Karpas-422 (cell line): ENCODE measurements at regions not wholly inside any gene's neighbourhood (a gene's known extent, or its start where the extent isn't known, plus 50 kb on each side); places are given as distances from the start of the nearest gene placed in this dataset.
"Not testable (repeated sequence)": the region's sequence is repeated elsewhere in the genome, so short reads cannot be mapped to it uniquely, and the experiment has no call there.

Experiments
- DNase-seq: peaks from one replicate; pipeline ENCODE4 v3.0.0-alpha.2; 2015
- H2AFZ ChIP-seq: fragments of 200-600 bp; sonication (generic); 2 replicates; pipeline ENCODE4 v1.6.1; 2014; ENCODE audit warnings: antibody characterized with exemption, low read length, mixed read lengths
- H3K27ac ChIP-seq: fragments of 200-600 bp; sonication (generic); 2 replicates; pipeline ENCODE4 v1.5.1; 2014; ENCODE audit warnings: mild to moderate bottlenecking, low read length, moderate library complexity
- H3K27me3 ChIP-seq: fragments of 200-600 bp; sonication (generic); 2 replicates; pipeline ENCODE4 v1.6.1; 2014; ENCODE audit warnings: low read length, mixed read lengths
- H3K36me3 ChIP-seq: fragments of 200-600 bp; sonication (generic); 2 replicates; pipeline ENCODE4 v1.6.1; 2014; ENCODE audit warnings: low read length, mixed read lengths; ENCODE audit not compliant: insufficient read depth
- H3K4me1 ChIP-seq: fragments of 200-600 bp; sonication (generic); 2 replicates; pipeline ENCODE4 v1.6.1; 2014; ENCODE audit warnings: mild to moderate bottlenecking, low read length, mixed read lengths
- H3K4me2 ChIP-seq: fragments of 200-600 bp; sonication (generic); 2 replicates; pipeline ENCODE4 v1.6.1; 2014; ENCODE audit warnings: low read length, low read depth, mild to moderate bottlenecking; ENCODE audit not compliant: poor library complexity, severe bottlenecking
- H3K4me3 ChIP-seq: fragments of 200-600 bp; sonication (generic); 2 replicates; pipeline ENCODE4 v1.5.1; 2014; ENCODE audit warnings: mild to moderate bottlenecking, antibody characterized with exemption, low read length, mixed read lengths
- H3K79me2 ChIP-seq: fragments of 200-600 bp; sonication (generic); 2 replicates; pipeline ENCODE4 v1.6.1; 2014; ENCODE audit warnings: mild to moderate bottlenecking, low read length, mixed read lengths
- H3K9ac ChIP-seq: fragments of 200-600 bp; sonication (generic); 2 replicates; pipeline ENCODE4 v1.6.0; 2014; ENCODE audit warnings: low read length
- H3K9me2 ChIP-seq: fragments of 200-600 bp; sonication (generic), shearing (Covaris generic); replicated peaks from 2 replicates; pipeline ENCODE4 v1.6.0; 2014; ENCODE audit warnings: mild to moderate bottlenecking, low read length, moderate library complexity; ENCODE audit not compliant: insufficient read depth
- H3K9me3 ChIP-seq: fragments of 300-700, 200-600 bp; sonication (generic); 2 replicates; pipeline ENCODE4 v1.6.1; 2014; ENCODE audit warnings: low read length, mixed read lengths
- H4K20me1 ChIP-seq: fragments of 200-600 bp; sonication (generic); 2 replicates; pipeline ENCODE4 v1.6.1; 2014; ENCODE audit warnings: mild to moderate bottlenecking, antibody characterized with exemption, low read length, low read depth; ENCODE audit not compliant: insufficient read depth

DNA sequence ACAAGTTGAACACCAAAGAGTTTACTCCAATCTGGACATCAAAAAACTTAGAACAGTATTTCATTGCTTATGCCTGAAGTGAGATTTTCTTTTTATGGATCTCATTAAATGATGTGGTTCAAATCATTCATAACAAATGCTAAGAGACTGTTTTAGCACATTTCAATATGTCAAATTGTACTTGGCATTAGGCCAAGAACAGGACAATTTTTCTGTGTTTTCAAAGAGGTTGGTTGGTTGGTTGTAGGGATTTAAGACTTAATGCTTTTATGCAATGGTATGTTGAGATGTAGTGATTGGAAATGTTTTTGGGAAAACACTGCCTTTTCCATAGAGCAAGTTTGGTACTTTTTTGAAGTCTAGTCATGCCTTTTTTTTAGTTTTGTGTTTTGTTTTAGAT is 510.4 kb downstream of the ZNF674 start:
- no peaks in the 10 kb centered on the region for H3K79me2 ChIP-seq
- H3K9me2 ChIP-seq: no peaks in the 10 kb centered on the region
- no peak overlapping the region for H3K4me2 ChIP-seq
- no peak for DNase-seq
- H3K27ac ChIP-seq: no peak overlapping the region
- no peaks in the 10 kb centered on the region for H3K36me3 ChIP-seq
- no peak overlapping the region for H2AFZ ChIP-seq
- H3K9ac ChIP-seq: no peak overlapping the region
- peaks cover 5% of the 10 kb centered on the region; the same call in 1 of the 2 replicates for H3K9me3 ChIP-seq
- no peaks in the 10 kb centered on the region for H3K27me3 ChIP-seq
- H4K20me1 ChIP-seq: no peaks in the 10 kb centered on the region
- no peaks in the 10 kb centered on the region for H3K4me1 ChIP-seq
- H3K4me3 ChIP-seq: no peak overlapping the region

DNA sequence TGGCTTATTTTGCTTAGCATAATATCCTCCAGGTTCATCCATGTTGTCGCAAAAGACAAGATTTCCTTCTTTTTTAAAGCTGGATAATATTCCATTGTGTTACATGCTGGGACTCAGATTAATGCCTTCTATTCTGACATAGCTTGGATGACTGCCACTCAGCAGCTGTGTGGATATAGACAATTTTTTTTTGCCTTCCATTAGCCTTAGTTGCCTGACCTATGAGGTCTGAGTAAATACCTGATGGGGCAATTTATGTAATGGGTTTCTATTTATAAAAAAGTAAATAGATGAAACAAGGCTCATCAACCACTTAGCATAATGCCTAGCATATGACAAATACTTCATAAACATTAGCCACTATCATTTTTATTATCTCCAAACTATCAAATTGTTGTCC is 515.4 kb downstream of the ZNF674 start:
- Histone ChIP-seq H3K79me2 (no peaks in the 10 kb centered on the region), H3K4me3 (no peak overlapping the region), H4K20me1 (no peaks in the 10 kb centered on the region), H3K27me3 (no peaks in the 10 kb centered on the region), H2AFZ (no peak overlapping the region), H3K27ac (no peak overlapping the region), H3K9me3 (peaks cover 4% of the 10 kb centered on the region; the same call in 1 of the 2 replicates), H3K9ac (no peak overlapping the region), H3K36me3 (no peaks in the 10 kb centered on the region), H3K4me1 (no peaks in the 10 kb centered on the region), H3K9me2 (no peaks in the 10 kb centered on the region), H3K4me2 (no peak overlapping the region)
- DNase-seq: no peak

DNA sequence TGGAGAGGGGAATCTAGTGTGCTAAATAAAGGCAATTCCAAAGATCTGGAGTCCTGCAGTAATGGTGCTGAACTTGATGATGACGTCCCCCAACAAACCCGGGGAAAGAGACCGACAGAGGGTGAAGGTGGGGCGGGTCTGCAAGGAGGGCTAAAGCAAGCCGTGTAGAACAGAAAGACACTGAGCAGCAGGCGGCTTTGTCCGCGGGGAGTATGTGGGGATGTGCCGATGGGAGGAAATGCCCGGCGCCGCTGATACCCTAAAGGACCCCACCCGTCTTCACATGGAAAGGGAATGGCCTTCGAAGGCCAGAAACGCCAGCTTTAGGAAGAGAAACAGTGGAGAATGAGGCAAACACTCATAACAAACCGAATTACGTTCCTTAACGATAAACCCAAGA is 528.9 kb downstream of the ZNF674 start:
- Histone ChIP-seq H3K4me2 (no peak overlapping the region), H3K9me3 (no peaks in the 10 kb centered on the region), H3K9me2 (no peaks in the 10 kb centered on the region), H3K27me3 (no peaks in the 10 kb centered on the region), H3K27ac (no peak overlapping the region), H3K4me3 (no peak overlapping the region), H3K79me2 (no peaks in the 10 kb centered on the region), H3K4me1 (no peaks in the 10 kb centered on the region), H3K36me3 (no peaks in the 10 kb centered on the region), H3K9ac (no peak overlapping the region), H2AFZ (no peak overlapping the region), H4K20me1 (no peaks in the 10 kb centered on the region)
- DNase-seq: no peak

DNA sequence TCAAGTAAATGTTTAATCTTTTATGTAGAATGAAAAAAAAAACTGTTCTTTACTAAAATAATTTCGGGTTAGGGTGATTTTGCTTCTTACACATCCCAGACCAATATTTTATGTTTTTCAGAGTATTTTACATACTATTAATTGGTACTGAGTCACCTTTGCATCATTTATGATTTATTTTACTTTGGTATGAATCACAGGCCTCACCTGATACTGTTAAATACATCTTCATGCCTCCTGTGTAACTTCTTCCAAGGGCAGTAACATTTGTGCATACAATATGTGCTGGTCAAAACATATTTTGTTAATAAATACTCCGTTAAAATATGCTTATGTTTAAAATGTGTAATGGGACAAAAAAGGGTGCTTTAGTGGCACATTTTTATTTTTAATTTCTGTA is 529.6 kb downstream of the ZNF674 start:
- Histone ChIP-seq H3K9me2 (no peaks in the 10 kb centered on the region), H3K9ac (no peak overlapping the region), H3K4me2 (no peak overlapping the region), H4K20me1 (no peaks in the 10 kb centered on the region), H2AFZ (no peak overlapping the region), H3K9me3 (no peaks in the 10 kb centered on the region), H3K27ac (no peak overlapping the region), H3K4me1 (no peaks in the 10 kb centered on the region), H3K27me3 (no peaks in the 10 kb centered on the region), H3K79me2 (no peaks in the 10 kb centered on the region), H3K36me3 (no peaks in the 10 kb centered on the region), H3K4me3 (no peak overlapping the region)
- DNase-seq: no peak

DNA sequence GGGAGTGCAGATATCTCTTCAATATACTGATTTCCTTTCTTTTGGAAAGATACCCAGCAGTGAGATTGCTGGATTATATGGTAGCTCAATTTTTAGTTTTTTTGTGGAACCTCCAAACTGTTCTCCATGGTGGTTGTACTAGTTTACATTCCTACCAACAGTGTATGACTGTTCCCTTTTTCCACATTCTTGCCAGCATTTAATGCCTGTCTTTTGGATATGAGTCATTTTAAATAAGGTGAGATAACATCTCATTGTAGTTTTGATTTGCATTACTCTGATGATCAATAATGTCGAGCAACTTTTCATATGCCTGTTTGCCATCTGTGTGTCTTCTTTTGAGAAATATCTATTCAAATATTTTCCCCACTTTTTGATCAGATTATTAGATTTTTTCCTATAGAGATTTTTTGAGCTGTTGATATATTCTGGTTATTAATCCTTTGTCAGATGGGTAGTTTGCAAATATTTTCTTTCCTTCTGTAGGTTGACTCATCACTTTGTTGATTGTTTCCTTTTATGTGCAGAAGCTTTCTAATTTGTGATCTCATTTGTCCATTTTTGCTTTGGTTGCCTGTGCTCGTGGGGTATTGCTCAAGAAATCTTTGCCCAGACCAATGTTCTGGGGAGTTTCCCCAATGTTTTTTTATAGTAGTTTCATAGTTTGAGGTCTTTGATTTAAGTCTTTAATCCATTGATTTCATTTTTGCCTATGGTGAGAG is 552.7 kb downstream of the ZNF674 start:
- Histone ChIP-seq H3K4me2 (no peak overlapping the region), H3K27ac (no peak overlapping the region), H3K9me2 (no peaks in the 10 kb centered on the region; the same call in 1 of the 2 replicates), H3K36me3 (no peaks in the 10 kb centered on the region), H3K79me2 (no peaks in the 10 kb centered on the region), H3K9ac (no peak overlapping the region), H3K4me1 (no peaks in the 10 kb centered on the region), H3K4me3 (no peak overlapping the region), H3K27me3 (no peaks in the 10 kb centered on the region), H2AFZ (no peak overlapping the region), H3K9me3 (no peaks in the 10 kb centered on the region), H4K20me1 (no peaks in the 10 kb centered on the region)
- DNase-seq: no peak

DNA sequence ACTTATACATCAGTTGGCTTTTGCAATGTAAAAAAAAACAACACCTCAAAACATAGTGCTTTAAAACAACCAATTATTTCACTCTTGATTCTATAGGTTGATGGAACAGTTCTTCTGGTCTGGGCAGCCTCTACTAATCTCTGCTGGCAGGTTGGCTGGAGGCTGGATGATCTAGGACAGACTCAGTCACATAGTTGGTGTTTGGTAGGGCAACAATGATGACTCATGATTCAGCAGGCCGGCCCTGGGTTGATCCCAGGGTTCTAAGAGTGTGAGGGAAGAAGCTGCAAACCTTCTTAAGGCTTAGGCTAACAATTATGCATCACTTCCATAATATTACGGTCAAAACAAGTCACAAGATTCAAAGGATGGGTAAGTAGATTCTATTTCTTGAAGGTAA is 558.2 kb downstream of the ZNF674 start:
- Histone ChIP-seq H3K27ac (no peak overlapping the region), H3K36me3 (no peaks in the 10 kb centered on the region), H3K27me3 (no peaks in the 10 kb centered on the region), H3K4me1 (no peaks in the 10 kb centered on the region), H3K4me3 (no peak overlapping the region), H3K79me2 (no peaks in the 10 kb centered on the region), H3K9ac (no peak overlapping the region), H3K9me2 (no peaks in the 10 kb centered on the region; the same call in 1 of the 2 replicates), H4K20me1 (no peaks in the 10 kb centered on the region), H2AFZ (no peak overlapping the region), H3K4me2 (no peak overlapping the region), H3K9me3 (no peaks in the 10 kb centered on the region)
- no peak for DNase-seq

DNA sequence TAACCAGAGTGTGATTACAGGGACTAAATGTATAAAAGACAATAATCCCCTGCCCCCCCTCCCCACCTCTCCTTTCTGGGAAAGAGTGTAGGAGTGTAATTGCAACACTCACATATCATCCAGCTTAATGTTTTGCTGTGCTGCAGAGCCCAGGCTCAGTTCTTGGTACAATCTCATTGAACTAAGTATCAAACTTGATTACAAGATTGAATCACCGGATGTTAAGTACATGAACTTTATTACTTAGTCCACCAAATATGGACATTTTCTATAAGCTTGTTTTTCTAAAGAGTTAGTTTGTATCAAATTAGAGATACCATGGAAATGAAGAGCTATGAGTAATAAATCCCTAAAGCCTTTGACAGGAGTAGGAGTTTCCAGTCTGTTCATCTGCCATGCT is 559.1 kb downstream of the ZNF674 start:
- Histone ChIP-seq H2AFZ (no peak overlapping the region), H3K4me3 (no peak overlapping the region), H3K36me3 (no peaks in the 10 kb centered on the region), H3K27ac (no peak overlapping the region), H3K9ac (no peak overlapping the region), H4K20me1 (no peaks in the 10 kb centered on the region), H3K9me2 (no peaks in the 10 kb centered on the region; the same call in 1 of the 2 replicates), H3K27me3 (no peaks in the 10 kb centered on the region), H3K9me3 (no peaks in the 10 kb centered on the region), H3K4me1 (no peaks in the 10 kb centered on the region), H3K4me2 (no peak overlapping the region), H3K79me2 (no peaks in the 10 kb centered on the region)
- no peak for DNase-seq

DNA sequence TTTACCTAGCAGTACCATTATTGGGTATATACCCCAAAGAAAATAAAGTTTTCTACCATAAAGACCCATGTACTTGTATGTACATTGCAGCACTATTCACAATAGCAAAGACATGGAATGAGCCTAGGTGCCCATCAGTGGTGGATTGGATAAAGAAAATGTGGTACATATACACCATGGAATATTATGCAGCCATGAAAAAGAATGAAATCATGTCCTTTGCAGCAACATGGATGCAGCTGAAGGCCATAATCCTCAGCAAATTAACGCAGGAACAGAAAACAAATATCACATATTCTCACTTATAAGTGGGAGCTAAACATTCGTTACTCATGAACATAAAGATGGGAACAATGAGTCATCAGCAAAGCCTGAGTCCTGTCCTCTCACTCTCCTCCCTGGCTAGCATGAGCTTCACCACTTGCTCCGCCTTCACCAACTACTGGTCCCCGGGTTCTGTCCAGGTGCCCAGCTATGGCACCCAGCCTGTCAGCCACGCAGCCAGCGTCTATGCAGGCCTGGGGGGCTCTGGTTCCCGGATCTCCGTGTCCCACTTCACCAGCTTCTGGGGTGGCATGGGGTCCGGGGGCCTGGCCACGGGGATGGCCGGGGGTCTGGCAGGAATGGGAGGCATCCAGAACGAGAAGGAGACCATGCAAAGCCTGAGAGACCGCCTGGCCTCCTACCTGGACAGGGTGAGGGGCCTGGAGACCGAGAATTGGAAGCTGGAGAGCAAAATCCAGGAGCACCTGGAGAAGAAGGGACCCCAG is 562.1 kb downstream of the ZNF674 start:
- not testable (repeated sequence) for H3K27me3 ChIP-seq, H3K9me3 ChIP-seq, H3K4me1 ChIP-seq, H3K79me2 ChIP-seq, H3K36me3 ChIP-seq, H4K20me1 ChIP-seq, H3K27ac ChIP-seq, H3K9me2 ChIP-seq, H3K4me3 ChIP-seq, H3K4me2 ChIP-seq, H2AFZ ChIP-seq, H3K9ac ChIP-seq, DNase-seq
